PC-3 (cell line): ENCODE measurements at regions not wholly inside any gene's neighbourhood (a gene's known extent, or its start where the extent isn't known, plus 50 kb on each side); places are given as distances from the start of the nearest gene placed in this dataset.

Source experiments
- CTCF ChIP-seq: fragments of 300-600 bp; sonication (generic); conservative IDR thresholded peaks from 2 replicates; pipeline ENCODE4 v1.5.1; 2017; ENCODE audit warnings: antibody characterized with exemption, low read depth, mild to moderate bottlenecking, low read length
- EZH2 ChIP-seq: fragments of 300-600 bp; sonication (generic); IDR thresholded peaks from one replicate; pipeline ENCODE4 v1.6.1; 2017; ENCODE audit warnings: antibody characterized with exemption, mild to moderate bottlenecking, low read length; ENCODE audit not compliant: unreplicated experiment

GRCh38 chr14:34164162-34164864 lies 213.4 kb upstream of the EGLN3 start:
- TF ChIP-seq EZH2 (no peak), CTCF (no peak)
